NCI-H1417 (cell line): ENCODE measurements at regions not wholly inside any gene's neighbourhood (a gene's known extent, or its start where the extent isn't known, plus 50 kb on each side); places are given as distances from the start of the nearest gene placed in this dataset.
"Not testable (repeated sequence)": the region's sequence is repeated elsewhere in the genome, so short reads cannot be mapped to it uniquely, and the experiment has no call there.

Experiments used
- DNase-seq, 3 experiments: peaks; one replicate each; lab custom pipeline; 2025; lab: John Stamatoyannopoulos, UW

GRCh38 chr5:176018598-176018997 is 50.5 kb upstream of the THOC3 start:
- DNase-seq: not testable (repeated sequence)

GRCh38 chr5:176020852-176021251 is 52.7 kb upstream of the THOC3 start:
- DNase-seq: not testable (repeated sequence)

- DNase-seq: not testable (repeated sequence)
These were observed 55.4 kb upstream of the THOC3 start for GRCh38 chr5:176023535-176023934.

- DNase-seq: not testable (repeated sequence)
These were observed 61.3 kb upstream of the THOC3 start for GRCh38 chr5:176029445-176029844.

GRCh38 chr5:176030361-176031117 is 62.4 kb upstream of the THOC3 start:
- DNase-seq: not testable (repeated sequence)

GRCh38 chr5:176031118-176031510 is 63.0 kb upstream of the THOC3 start:
- DNase-seq: not testable (repeated sequence)

GRCh38 chr5:176033186-176033585 is 65.1 kb upstream of the THOC3 start:
- DNase-seq: not testable (repeated sequence)

- DNase-seq: not testable (repeated sequence)
These were observed 66.5 kb upstream of the THOC3 start for GRCh38 chr5:176034407-176035200.

- not testable (repeated sequence) for DNase-seq
These were observed 67.1 kb upstream of the THOC3 start for GRCh38 chr5:176035201-176035530.

- not testable (repeated sequence) for DNase-seq
These were observed 67.7 kb upstream of the THOC3 start for GRCh38 chr5:176035816-176036308.

- DNase-seq: not testable (repeated sequence)
These were observed 68.3 kb upstream of the THOC3 start for GRCh38 chr5:176036391-176036790.

- not testable (repeated sequence) for DNase-seq
These were observed 69.1 kb upstream of the THOC3 start for GRCh38 chr5:176037190-176037589.

GRCh38 chr5:176040105-176040801 is 72.1 kb upstream of the THOC3 start:
- not testable (repeated sequence) for DNase-seq

GRCh38 chr5:176041248-176041994 is 73.3 kb upstream of the THOC3 start:
- DNase-seq: not testable (repeated sequence)

- DNase-seq: not testable (repeated sequence)
These were observed 74.0 kb upstream of the THOC3 start for GRCh38 chr5:176042020-176042658.

GRCh38 chr5:176043252-176043829 is 75.2 kb upstream of the THOC3 start:
- not testable (repeated sequence) for DNase-seq

GRCh38 chr5:176043986-176044385 is 75.9 kb upstream of the THOC3 start:
- not testable (repeated sequence) for DNase-seq

- not testable (repeated sequence) for DNase-seq
These were observed 76.3 kb upstream of the THOC3 start for GRCh38 chr5:176044431-176044830.

GRCh38 chr5:176045442-176045841 is 77.3 kb upstream of the THOC3 start:
- not testable (repeated sequence) for DNase-seq

GRCh38 chr5:176048671-176049070 is 80.6 kb upstream of the THOC3 start:
- DNase-seq: not testable (repeated sequence)
